Medulla oblongata (tissue), 1 donor: ENCODE measurements at regions not wholly inside any gene's neighbourhood (a gene's known extent, or its start where the extent isn't known, plus 50 kb on each side); places are given as distances from the start of the nearest gene placed in this dataset.

Source experiments
- DNase-seq: peaks from one replicate; pipeline ENCODE4 v3.0.0-alpha.2; 2015; ENCODE audit errors: extremely low spot score

- no peak for DNase-seq
These were observed 362.4 kb downstream of the ADRA2A start for GRCh38 chr10:111439034-111439842.

DNA sequence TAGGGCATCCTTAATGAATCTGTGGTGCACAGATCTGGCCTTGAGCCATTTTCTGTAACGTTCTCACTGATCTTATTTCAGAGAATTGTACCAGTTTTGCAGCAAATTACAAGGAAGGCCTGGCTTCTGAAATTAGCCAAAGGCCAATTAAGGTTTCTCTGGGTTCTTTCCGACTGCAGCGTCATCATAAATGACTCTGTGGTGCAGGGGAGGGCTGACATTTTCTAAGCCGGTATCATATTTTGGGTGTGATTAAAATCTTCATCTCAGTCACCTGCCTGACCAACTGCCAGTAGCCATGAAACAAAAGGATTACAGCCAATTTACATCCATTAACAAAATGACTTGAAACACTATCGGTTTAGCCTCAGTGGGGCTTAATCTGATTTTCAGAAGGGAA, 363.7 kb downstream of the ADRA2A start:
- DNase-seq: no peak

- no peak for DNase-seq
These were observed 368.8 kb downstream of the ADRA2A start for GRCh38 chr10:111445667-111446066.

- no peak for DNase-seq
These were observed 370.1 kb downstream of the ADRA2A start for GRCh38 chr10:111446966-111447365.

GRCh38 chr10:111452153-111452552, 375.3 kb downstream of the ADRA2A start:
- no peak for DNase-seq

GRCh38 chr10:111455776-111456426, 379.1 kb downstream of the ADRA2A start:
- DNase-seq: no peak

DNA sequence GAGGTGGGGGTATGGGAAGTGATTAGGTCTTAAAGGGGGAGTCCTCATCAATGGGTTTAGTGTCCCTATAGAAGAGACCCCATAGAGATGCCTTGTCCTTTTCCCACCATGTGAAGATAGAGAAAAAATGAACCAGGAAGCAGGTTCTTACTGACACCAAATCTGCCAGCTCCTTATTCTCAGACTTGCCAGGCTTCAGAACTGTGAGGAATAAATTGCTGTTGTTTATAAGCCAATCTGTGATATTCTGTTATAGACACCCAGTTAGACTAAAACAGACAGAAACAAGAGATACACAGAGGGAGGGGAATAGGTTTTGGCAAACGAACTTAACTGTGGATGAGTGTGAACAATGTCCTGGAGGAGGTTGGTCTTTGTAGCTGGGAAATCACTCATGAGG, 381.4 kb downstream of the ADRA2A start:
- DNase-seq: no peak

- no peak for DNase-seq
These were observed 383.1 kb downstream of the ADRA2A start for GRCh38 chr10:111459967-111460366.

DNA sequence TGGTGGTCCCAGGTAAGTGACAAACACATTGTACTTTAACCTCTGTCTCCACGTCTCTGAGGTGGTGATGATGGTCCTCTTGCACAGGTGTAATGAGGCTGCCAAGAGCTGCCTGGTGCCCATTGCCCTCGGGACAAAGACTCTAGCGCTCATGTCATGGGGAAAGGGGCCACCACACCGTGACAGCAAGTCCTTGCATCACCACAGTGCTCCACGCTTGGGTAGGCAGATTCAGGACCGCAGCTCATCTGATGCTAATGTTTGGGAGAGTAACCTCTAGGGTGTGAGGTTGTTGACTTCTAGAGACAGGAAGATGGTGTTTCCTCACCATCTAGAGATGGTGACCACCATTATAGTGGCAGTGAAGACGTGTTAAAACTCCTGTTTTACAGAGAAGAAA, 395.6 kb downstream of the ADRA2A start:
- DNase-seq: no peak

DNA sequence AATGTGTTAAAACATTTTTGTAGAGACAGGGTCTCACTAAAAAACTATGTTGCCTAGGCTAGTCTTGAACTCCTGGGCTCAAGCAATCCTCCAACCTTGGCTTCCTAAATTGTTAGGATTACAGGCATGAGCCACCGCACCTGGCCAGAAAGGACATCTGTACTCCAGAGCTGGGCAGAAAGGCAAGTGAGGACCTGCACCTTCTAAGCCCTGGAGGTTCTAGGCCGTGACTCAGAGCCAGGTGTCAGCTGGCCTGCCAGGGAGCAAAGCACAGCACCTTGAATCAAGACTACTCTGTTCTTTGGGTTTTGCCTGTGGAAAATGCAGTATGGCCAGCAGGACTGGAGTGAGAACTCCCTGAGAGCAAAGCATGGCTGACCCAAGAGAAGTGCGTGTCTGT, 396.5 kb downstream of the ADRA2A start:
- DNase-seq: no peak

DNA sequence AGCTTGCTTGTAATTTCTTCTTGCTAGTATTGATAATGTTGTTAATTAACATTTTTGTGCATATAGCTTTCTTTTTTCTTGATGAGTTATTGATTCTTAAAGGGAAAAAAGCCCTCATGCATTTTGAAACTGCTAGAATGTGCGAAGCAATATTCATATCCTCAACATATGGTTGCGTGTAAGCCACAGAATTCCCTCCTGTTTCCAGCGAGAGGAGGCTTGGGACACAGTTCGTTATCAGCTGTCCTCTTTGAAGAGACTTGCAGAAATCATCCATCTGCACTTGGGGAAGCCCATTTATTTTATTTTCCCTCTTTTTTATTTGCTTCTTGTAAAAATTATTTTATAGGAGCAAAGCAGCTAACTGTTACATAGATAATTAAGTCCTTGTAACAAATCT, 398.0 kb downstream of the ADRA2A start:
- no peak for DNase-seq

GRCh38 chr10:111475720-111476119, 398.9 kb downstream of the ADRA2A start:
- no peak for DNase-seq

GRCh38 chr10:111478651-111479050, 401.8 kb downstream of the ADRA2A start:
- DNase-seq: no peak

GRCh38 chr10:111479966-111480365, 403.1 kb downstream of the ADRA2A start:
- DNase-seq: no peak

DNA sequence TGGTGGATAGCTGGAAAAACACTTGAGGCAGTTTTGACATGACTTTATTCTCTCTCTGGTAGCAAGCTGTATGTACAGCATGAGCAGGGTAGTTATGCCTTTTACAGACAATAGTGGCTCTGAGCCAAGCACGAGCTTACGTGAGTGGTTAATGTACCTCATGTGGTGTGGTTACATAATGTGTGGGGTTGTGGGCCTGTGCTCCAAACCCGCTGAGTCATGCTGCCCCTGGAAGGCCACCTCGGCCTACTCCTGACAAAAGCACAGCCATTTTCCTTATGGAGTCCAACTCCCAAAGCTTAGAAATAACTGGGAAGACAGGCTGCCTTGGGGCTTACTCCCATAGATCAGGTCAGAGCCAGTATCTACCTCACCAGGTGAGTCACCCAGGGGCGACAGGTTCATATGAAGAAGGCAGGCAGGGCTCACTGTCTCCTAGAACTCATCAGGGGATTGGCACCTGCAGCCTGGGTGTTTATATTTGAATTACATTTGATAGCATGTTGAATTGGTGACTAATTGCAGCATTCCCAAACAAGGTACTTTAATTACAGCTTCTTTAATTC, 404.5 kb downstream of the ADRA2A start:
- no peak for DNase-seq

DNA sequence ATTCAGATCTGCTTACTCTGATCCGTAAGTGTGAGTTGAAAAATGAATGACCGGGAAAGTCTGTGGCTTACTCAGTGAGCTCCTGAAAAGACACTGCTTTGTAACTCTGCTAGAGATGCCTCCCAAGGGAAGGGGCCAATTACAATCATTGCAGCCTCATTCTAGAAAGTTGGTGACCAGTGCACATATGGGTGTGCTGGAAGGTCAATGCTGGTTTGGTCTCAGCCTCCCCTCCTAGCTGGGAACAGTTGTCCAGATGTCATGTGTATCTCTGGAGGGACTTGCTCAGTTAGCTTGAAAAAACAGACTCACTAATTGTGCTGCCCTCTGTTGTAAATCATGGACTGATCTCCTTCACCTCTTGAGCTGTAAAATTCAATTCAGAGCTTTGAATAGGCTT, 405.0 kb downstream of the ADRA2A start:
- DNase-seq: no peak

- DNase-seq: no peak
These were observed 405.9 kb downstream of the ADRA2A start for GRCh38 chr10:111482621-111483216.

GRCh38 chr10:111485767-111486166, 408.9 kb downstream of the ADRA2A start:
- DNase-seq: no peak

GRCh38 chr10:111486346-111486745, 409.5 kb downstream of the ADRA2A start:
- no peak for DNase-seq

DNA sequence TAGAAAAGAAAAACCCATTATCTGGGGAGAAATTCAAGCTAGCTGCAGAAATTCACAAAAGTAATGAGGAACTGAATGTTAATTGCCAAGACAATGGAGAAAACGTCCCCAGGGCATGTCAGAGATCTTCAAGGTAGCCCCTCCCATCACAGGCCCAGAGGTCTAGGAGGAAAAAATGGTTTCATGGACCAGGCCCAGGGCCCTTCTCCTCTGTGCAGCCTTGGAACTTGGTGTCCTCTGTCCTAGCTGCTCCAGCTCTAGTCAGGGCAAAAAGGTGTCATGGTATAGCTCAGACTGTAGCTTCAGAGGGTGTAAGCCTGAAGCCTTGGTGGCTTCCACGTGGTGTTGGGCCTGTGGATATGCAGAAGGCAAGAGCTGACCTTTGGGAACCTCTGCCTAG, 411.8 kb downstream of the ADRA2A start:
- no peak for DNase-seq

DNA sequence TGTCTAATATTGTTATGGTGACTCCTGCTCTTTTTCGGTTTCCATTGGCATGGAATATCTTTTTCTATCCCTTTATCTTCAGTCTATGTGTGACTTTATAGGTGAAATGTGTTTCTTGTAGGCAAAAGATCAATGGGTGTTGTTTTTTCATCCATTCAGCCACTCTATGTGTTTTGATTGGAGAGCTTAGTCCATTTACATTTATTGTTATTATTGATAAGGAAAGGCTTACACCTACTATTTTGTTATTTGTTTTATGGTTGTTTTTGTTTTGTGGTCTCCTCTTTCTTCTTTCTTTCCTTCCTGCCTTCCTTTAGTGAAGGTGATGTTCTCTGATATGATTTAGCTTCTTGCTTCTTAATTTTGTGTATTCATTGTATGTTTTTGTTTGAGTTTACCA, 414.3 kb downstream of the ADRA2A start:
- DNase-seq: no peak

- no peak for DNase-seq
These were observed 416.3 kb downstream of the ADRA2A start for GRCh38 chr10:111493024-111493625.
